RWPE2 (cell line): ENCODE measurements at regions not wholly inside any gene's neighbourhood (a gene's known extent, or its start where the extent isn't known, plus 50 kb on each side); places are given as distances from the start of the nearest gene placed in this dataset.
A peak's percentile ranks its signal among the peaks of the same experiment; 100 is the strongest.

Experiments used
- ATAC-seq: fragments of 200-7000 bp; cut with Tn5 transposase; 3 replicates; pipeline ENCODE4 v1.9.1; 2021; ENCODE audit warnings: low read depth
- DNase-seq: peaks from one replicate; pipeline ENCODE4 v3.0.0-alpha.2; 2020; ENCODE audit warnings: low spot score
- H3K27ac ChIP-seq: fragments of 450-650 bp; 2 replicates; pipeline ENCODE4 v1.5.1; 2017; ENCODE audit warnings: mild to moderate bottlenecking; ENCODE audit not compliant: poor library complexity, severe bottlenecking
- H3K27me3 ChIP-seq: fragments of 250-450 bp; sonication (Bioruptor Pico); 2 replicates; pipeline ENCODE4 v1.5.1; 2021; ENCODE audit warnings: mild to moderate bottlenecking, moderate library complexity; ENCODE audit not compliant: insufficient read depth, poor library complexity, severe bottlenecking
- H3K36me3 ChIP-seq: fragments of 250-450 bp; sonication (Bioruptor Pico); 2 replicates; pipeline ENCODE4 v1.5.1; 2020; ENCODE audit warnings: low read depth, mild to moderate bottlenecking, moderate library complexity
- H3K4me1 ChIP-seq: fragments of 250-450 bp; sonication (Bioruptor Pico); 2 replicates; pipeline ENCODE4 v1.5.1; 2021; ENCODE audit warnings: mild to moderate bottlenecking, moderate library complexity; ENCODE audit not compliant: insufficient read depth, poor library complexity, severe bottlenecking
- H3K4me3 ChIP-seq: fragments of 250-450 bp; sonication (Bioruptor Pico); 2 replicates; pipeline ENCODE4 v1.5.1; 2021; ENCODE audit warnings: mild to moderate bottlenecking, moderate library complexity; ENCODE audit not compliant: severe bottlenecking
- H3K9me3 ChIP-seq: fragments of 250-450 bp; sonication (Bioruptor Pico); 2 replicates; pipeline ENCODE4 v1.5.1; 2021; ENCODE audit warnings: mild to moderate bottlenecking, moderate library complexity; ENCODE audit not compliant: severe bottlenecking
- CTCF ChIP-seq: fragments of 450-650 bp; IDR thresholded peaks from one replicate; pipeline ENCODE4 v1.5.1; 2017; ENCODE audit warnings: mild to moderate bottlenecking, moderate library complexity; ENCODE audit not compliant: poor library complexity, severe bottlenecking

GRCh38 chr6:154926366-154926765 lies 68.7 kb upstream of the TIAM2 start:
- DNase-seq (no peak), ATAC-seq (no peak)
- no peaks in the 10 kb centered on the region for H3K4me1 ChIP-seq
- TF ChIP-seq CTCF: no peak
- H3K4me3 ChIP-seq: no peak overlapping the region
- H3K9me3 ChIP-seq: no peaks in the 10 kb centered on the region
- H3K27ac ChIP-seq: no peak overlapping the region
- H3K27me3 ChIP-seq: no peaks in the 10 kb centered on the region
- no peaks in the 10 kb centered on the region for H3K36me3 ChIP-seq

- Histone ChIP-seq H3K36me3 (no peaks in the 10 kb centered on the region), H3K9me3 (no peaks in the 10 kb centered on the region), H3K27ac (no peak overlapping the region), H3K4me3 (no peak overlapping the region), H3K4me1 (peaks cover 10% of the 10 kb centered on the region), H3K27me3 (no peaks in the 10 kb centered on the region)
- DNase-seq (no peak), ATAC-seq (peak; percentile 64; the same call in 2 of the 3 replicates)
- TF ChIP-seq CTCF: peak; percentile 90
Observed at GRCh38 chr6:154928325-154928922, 66.7 kb upstream of the TIAM2 start.

- H3K27ac ChIP-seq: no peak overlapping the region
- no peak for ATAC-seq
- TF ChIP-seq CTCF: no peak
Observed at GRCh38 chr6:154930451-154930851, 64.7 kb upstream of the TIAM2 start.

GRCh38 chr6:154931711-154932424 lies 63.2 kb upstream of the TIAM2 start:
- no peak for DNase-seq
- Histone ChIP-seq H3K4me1 (peaks cover 10% of the 10 kb centered on the region), H3K27me3 (no peaks in the 10 kb centered on the region), H3K4me3 (no peak overlapping the region), H3K36me3 (no peaks in the 10 kb centered on the region), H3K9me3 (no peaks in the 10 kb centered on the region), H3K27ac (no peak overlapping the region)
- ATAC-seq: no peak
- no peak for TF ChIP-seq CTCF

More at GRCh38 chr6:154930451-154930851, 64.7 kb upstream of the TIAM2 start:
- no peaks in the 10 kb centered on the region for H3K9me3 ChIP-seq
- DNase-seq: no peak
- H3K4me3 ChIP-seq: no peak overlapping the region
- no peaks in the 10 kb centered on the region for H3K27me3 ChIP-seq
- H3K4me1 ChIP-seq: peaks cover 10% of the 10 kb centered on the region
- no peaks in the 10 kb centered on the region for H3K36me3 ChIP-seq

- H3K27ac ChIP-seq: no peak overlapping the region
- TF ChIP-seq CTCF: no peak
- H3K4me3 ChIP-seq: no peak overlapping the region
- no peaks in the 10 kb centered on the region for H3K27me3 ChIP-seq
- DNase-seq (no peak), ATAC-seq (peak; percentile 86)
- H3K4me1 ChIP-seq: peaks cover 10% of the 10 kb centered on the region
- no peaks in the 10 kb centered on the region for H3K36me3 ChIP-seq
- no peaks in the 10 kb centered on the region for H3K9me3 ChIP-seq
Observed at GRCh38 chr6:154932515-154933027, 62.5 kb upstream of the TIAM2 start.
